GM12864 (cell line): ENCODE measurements at regions not wholly inside any gene's neighbourhood (a gene's known extent, or its start where the extent isn't known, plus 50 kb on each side); places are given as distances from the start of the nearest gene placed in this dataset.

ENCODE experiments used
- DNase-seq: peaks from one replicate; pipeline ENCODE4 v3.0.0-alpha.2; 2011; ENCODE audit warnings: low read depth
- H3K4me3 ChIP-seq: 2 replicates; pipeline ENCODE4 v1.5.1; 2011; ENCODE audit warnings: mild to moderate bottlenecking, low read depth, low read length, control low read depth
- TF ChIP-seq, protein P1 (sequence below): IDR thresholded peaks from 2 replicates; pipeline ENCODE4 v1.5.1; 2011; ENCODE audit warnings: low read depth, mild to moderate bottlenecking, moderate library complexity, low read length, control low read depth, inconsistent platforms; ENCODE audit errors: missing control alignments

GRCh38 chr2:41821167-41821566 is 226.7 kb upstream of the PKDCC start:
- no peak overlapping the region for H3K4me3 ChIP-seq
- TF ChIP-seq, protein P1, sequence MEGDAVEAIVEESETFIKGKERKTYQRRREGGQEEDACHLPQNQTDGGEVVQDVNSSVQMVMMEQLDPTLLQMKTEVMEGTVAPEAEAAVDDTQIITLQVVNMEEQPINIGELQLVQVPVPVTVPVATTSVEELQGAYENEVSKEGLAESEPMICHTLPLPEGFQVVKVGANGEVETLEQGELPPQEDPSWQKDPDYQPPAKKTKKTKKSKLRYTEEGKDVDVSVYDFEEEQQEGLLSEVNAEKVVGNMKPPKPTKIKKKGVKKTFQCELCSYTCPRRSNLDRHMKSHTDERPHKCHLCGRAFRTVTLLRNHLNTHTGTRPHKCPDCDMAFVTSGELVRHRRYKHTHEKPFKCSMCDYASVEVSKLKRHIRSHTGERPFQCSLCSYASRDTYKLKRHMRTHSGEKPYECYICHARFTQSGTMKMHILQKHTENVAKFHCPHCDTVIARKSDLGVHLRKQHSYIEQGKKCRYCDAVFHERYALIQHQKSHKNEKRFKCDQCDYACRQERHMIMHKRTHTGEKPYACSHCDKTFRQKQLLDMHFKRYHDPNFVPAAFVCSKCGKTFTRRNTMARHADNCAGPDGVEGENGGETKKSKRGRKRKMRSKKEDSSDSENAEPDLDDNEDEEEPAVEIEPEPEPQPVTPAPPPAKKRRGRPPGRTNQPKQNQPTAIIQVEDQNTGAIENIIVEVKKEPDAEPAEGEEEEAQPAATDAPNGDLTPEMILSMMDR = no peak
- no peak for DNase-seq

DNA sequence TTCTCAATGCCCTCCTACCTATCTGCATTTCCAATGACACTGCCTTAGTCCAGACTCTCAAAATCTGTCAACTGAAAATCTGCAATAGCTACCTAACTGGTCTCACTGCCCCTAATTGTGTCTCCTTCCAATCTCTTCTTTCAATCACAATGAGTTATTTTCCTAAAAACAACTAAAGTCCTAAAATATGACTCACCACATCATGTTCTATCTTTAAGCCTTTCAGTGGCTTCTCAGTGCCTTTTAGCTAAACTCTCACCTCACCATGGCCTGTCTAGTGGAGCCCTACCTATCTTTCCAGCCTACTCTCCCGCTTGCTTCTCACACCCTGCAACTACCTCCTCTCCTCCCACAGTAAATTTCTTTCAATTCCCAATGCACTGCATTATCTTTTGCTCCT is 220.9 kb upstream of the PKDCC start:
- DNase-seq = no peak
- no peak overlapping the region for H3K4me3 ChIP-seq
- TF ChIP-seq, protein P1 = no peak

DNA sequence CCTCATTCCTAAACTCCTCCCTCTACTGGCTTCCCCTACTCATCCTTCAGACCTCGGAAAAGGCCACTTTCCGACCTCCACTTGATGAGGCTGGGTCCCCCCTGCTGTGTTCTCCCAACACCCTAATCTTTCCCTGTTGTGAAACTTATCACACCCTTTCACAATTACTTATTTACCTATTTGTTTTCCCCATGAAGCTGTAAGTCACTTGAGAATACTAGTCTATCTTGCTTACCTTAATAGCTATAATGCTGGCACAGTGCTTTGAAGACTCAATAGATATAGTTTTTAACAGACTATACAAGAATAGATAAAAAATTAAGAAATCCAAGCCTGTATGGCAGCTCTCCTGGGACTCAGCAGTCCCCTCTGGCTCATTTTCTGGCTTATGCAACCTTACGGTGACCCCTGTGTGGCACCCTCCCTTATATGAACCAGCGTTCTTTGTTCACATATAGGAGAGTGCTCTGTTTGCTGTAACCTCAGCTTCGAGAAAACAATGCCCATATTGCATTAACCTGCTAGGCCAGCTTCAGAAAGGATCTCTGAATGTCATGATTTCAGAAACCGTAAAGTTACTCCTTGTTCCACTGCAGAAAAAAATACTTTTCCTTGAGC is 220.4 kb upstream of the PKDCC start:
- no peak for DNase-seq
- no peak overlapping the region for H3K4me3 ChIP-seq
- TF ChIP-seq, protein P1 = no peak

GRCh38 chr2:41828052-41828643 is 219.7 kb upstream of the PKDCC start:
- no peak for DNase-seq
- TF ChIP-seq, protein P1 = no peak
- H3K4me3 ChIP-seq = no peak overlapping the region

DNA sequence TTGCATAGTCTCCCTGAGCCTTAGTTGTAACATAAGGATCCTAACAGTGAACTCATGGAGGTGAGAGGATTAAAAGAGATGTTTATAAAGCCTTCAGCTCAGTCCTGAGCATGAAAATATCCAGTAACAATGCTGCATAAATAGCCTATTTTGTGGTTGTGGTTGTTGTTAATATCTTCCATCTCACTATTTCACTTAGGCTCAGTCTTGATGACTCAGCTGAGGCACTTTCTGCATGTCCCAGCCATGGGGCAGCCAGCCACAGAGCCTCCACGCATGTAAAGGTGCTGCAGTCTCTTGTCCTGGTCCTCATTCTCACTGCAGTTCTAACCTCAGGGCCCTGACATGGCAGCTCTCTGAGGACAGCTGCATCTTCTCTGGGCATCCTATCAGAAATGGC is 218.8 kb upstream of the PKDCC start:
- no peak for DNase-seq
- TF ChIP-seq, protein P1 = no peak
- H3K4me3 ChIP-seq = no peak overlapping the region

DNA sequence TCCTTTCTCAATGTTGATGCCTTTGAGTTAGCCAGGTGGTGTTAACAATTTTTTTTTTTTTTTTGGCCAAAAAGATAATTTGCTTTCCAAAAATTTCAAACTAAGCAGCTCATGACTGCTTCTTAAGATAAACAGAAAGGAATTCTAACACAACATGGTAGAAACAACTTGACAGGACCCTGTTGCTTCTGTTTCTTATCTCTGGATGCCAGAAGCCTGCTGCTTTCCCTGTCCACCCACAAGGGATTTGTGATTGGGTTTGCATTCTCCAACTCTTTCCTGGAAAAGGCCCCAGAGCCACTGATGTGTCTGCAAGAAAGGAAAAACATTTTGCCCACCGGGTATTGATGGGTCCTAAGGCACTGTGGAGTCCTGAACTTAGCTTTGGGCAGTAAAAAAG is 217.2 kb upstream of the PKDCC start:
- TF ChIP-seq, protein P1 = no peak
- DNase-seq = no peak
- no peak overlapping the region for H3K4me3 ChIP-seq

GRCh38 chr2:41832218-41832617 is 215.6 kb upstream of the PKDCC start:
- H3K4me3 ChIP-seq = no peak overlapping the region
- TF ChIP-seq, protein P1 = no peak
- no peak for DNase-seq
